GM23248 (cell line): ENCODE measurements at regions not wholly inside any gene's neighbourhood (a gene's known extent, or its start where the extent isn't known, plus 50 kb on each side); places are given as distances from the start of the nearest gene placed in this dataset.

Experiments used
- EZH2 ChIP-seq: fragments of 200-600 bp; sonication (generic); IDR thresholded peaks from 2 replicates; pipeline ENCODE4 v1.6.1; 2018; ENCODE audit warnings: antibody characterized with exemption, mild to moderate bottlenecking; ENCODE audit not compliant: insufficient read depth, poor library complexity, severe bottlenecking
- EZH2phosphoT487 ChIP-seq: fragments of 200-600 bp; sonication (generic); IDR thresholded peaks from 2 replicates; pipeline ENCODE4 v1.6.1; 2018; ENCODE audit warnings: antibody characterized with exemption, moderate library complexity, mild to moderate bottlenecking, low read depth; ENCODE audit not compliant: insufficient read depth

GRCh38 chr3:165643425-165643824, 193.8 kb downstream of the BCHE start:
- TF ChIP-seq EZH2phosphoT487: no peak
- TF ChIP-seq EZH2: no peak
